HepG2 (cell line): ENCODE measurements at regions not wholly inside any gene's neighbourhood (a gene's known extent, or its start where the extent isn't known, plus 50 kb on each side); places are given as distances from the start of the nearest gene placed in this dataset.

Experiments
- ATAC-seq: fragments of 200-7000 bp; cut with Tn5 transposase; 3 replicates; pipeline ENCODE4 v1.9.1; 2020; ENCODE audit warnings: mild to moderate bottlenecking, moderate library complexity
- BruUV-seq: library from RNA; stranded (reverse); fragments of 400-500 nt; replicated peaks from 2 replicates; lab custom pipeline; 2021; lab: Mats Ljungman, UMichigan
- CTCF ChIA-PET: fragments of 300-600 bp; formaldehyde crosslinking; extraction: SDS; loops from one replicate; lab custom pipeline; 2021; ENCODE audit warnings: low total read pairs, inconsistent platforms, low intra/inter-chr PET ratio; lab: Yijun Ruan, JAX
- POLR2A ChIA-PET: fragments of 350-600 bp; sonication (Branson Sonifier 250); formaldehyde crosslinking; loops from one replicate; lab custom pipeline; 2020; ENCODE audit warnings: antibody characterized with exemption, inconsistent platforms; lab: Yijun Ruan, JAX
- DNase-seq: peaks from one replicate; pipeline ENCODE4 v3.0.0-alpha.2; 2015; ENCODE audit warnings: low spot score
- FAIRE-seq: peaks from 3 replicates; lab custom pipeline; 2011; peaks lifted over from hg19 to GRCh38; lab: Jason Lieb, UNC
- H2AFZ ChIP-seq: one replicate; pipeline ENCODE4 v1.6.1; 2011; ENCODE audit warnings: low read length, inconsistent platforms
- H3K27ac ChIP-seq: fragments of 300-600 bp; 3 replicates; pipeline ENCODE4 v1.8.0; 2011; ENCODE audit warnings: mixed run types, mild to moderate bottlenecking, mixed read lengths, low read length, inconsistent platforms; ENCODE audit not compliant: insufficient read depth; ENCODE audit errors: extremely low read length
- H3K27me3 ChIP-seq, 2 experiments: fragments of 200-600 bp in 1 of 2; 2 replicates in 1 of 2; 3 replicates in 1 of 2; pipeline versions ENCODE4 v1.6.0 to v1.8.0; 2011; ENCODE audit warnings: low read length in 2 of 2, mild to moderate bottlenecking in 2 of 2, moderate library complexity in 2 of 2, inconsistent platforms in 1 of 2; ENCODE audit not compliant: insufficient read depth in 2 of 2, control insufficient read depth in 1 of 2
- H3K36me3 ChIP-seq, 2 experiments: fragments of 200-600 bp in 1 of 2; replicated peaks in 1 of 2; 2 replicates in 1 of 2; 3 replicates in 1 of 2; pipeline versions ENCODE4 v1.5.1 to v1.8.0; 2011; ENCODE audit warnings: low read length in 2 of 2, inconsistent platforms in 1 of 2; ENCODE audit not compliant: insufficient read depth in 2 of 2, control insufficient read depth in 1 of 2
- H3K4me1 ChIP-seq: 2 replicates; pipeline ENCODE4 v1.5.1; 2012; ENCODE audit warnings: low read length, inconsistent platforms; ENCODE audit not compliant: insufficient read depth
- H3K4me2 ChIP-seq: 2 replicates; pipeline ENCODE4 v1.6.0; 2011; ENCODE audit warnings: low read depth, low read length, inconsistent platforms
- H3K4me3 ChIP-seq, 3 experiments: fragments of 200-600 bp in 1 of 3; sonication (generic), shearing (Covaris generic) in 1 of 3; replicated peaks in 1 of 3; 2 replicates each; pipeline ENCODE4 v1.5.1; 2011 to 2016; ENCODE audit warnings: low read length in 3 of 3, inconsistent platforms in 2 of 3, low read depth in 2 of 3, mild to moderate bottlenecking in 2 of 3, control low read depth in 1 of 3, mixed read lengths in 1 of 3; ENCODE audit not compliant: insufficient read depth in 1 of 3
- H3K79me2 ChIP-seq: one replicate; pipeline ENCODE4 v1.6.1; 2011; ENCODE audit warnings: low read length, inconsistent platforms; ENCODE audit not compliant: insufficient read depth
- H3K9ac ChIP-seq: 2 replicates; pipeline ENCODE4 v1.6.0; 2011; ENCODE audit warnings: mild to moderate bottlenecking, low read depth, low read length, inconsistent platforms; ENCODE audit not compliant: insufficient read depth
- H3K9me3 ChIP-seq: 2 replicates; pipeline ENCODE4 v1.5.1; 2012; ENCODE audit warnings: mild to moderate bottlenecking, low read length
- H4K20me1 ChIP-seq: 2 replicates; pipeline ENCODE4 v1.6.0; 2011; ENCODE audit warnings: inconsistent platforms, mild to moderate bottlenecking, low read length, moderate library complexity; ENCODE audit not compliant: insufficient read depth
- FOXA3 ChIP-seq: IDR thresholded peaks from 2 replicates; pipeline ENCODE4 v1.6.1; 2016; ENCODE audit warnings: missing genetic modification reagents, missing compliant biosample characterization
- HNF4A ChIP-seq: sonication (generic); formaldehyde crosslinking; IDR thresholded peaks from 2 replicates; pipeline ENCODE4 v1.4.0; 2020; ENCODE audit warnings: missing genetic modification reagents
- MAFF ChIP-seq: IDR thresholded peaks from 2 replicates; pipeline ENCODE4 v1.6.1; 2011; ENCODE audit warnings: low read depth, low read length, improper control_type of control experiment
- NFE2 ChIP-seq: sonication (generic); formaldehyde crosslinking; IDR thresholded peaks from 2 replicates; pipeline ENCODE4 v1.4.0; 2020; ENCODE audit warnings: missing genetic modification reagents
- RARA ChIP-seq: IDR thresholded peaks from 2 replicates; pipeline ENCODE4 v1.6.1; 2016; ENCODE audit warnings: missing genetic modification reagents, missing compliant biosample characterization
- RFXANK ChIP-seq: IDR thresholded peaks from 2 replicates; pipeline ENCODE4 v1.6.1; 2016
- SMARCE1 ChIP-seq: fragments of 450-650 bp; IDR thresholded peaks from 2 replicates; pipeline ENCODE4 v1.6.1; 2017; ENCODE audit warnings: borderline replicate concordance
- ZMAT3 ChIP-seq: sonication (generic); formaldehyde crosslinking; conservative IDR thresholded peaks from 2 replicates; pipeline ENCODE4 v1.7.0; 2021; ENCODE audit warnings: missing genetic modification reagents
- ZNF12 ChIP-seq: sonication (generic); formaldehyde crosslinking; IDR thresholded peaks from 2 replicates; pipeline ENCODE4 v1.5.0; 2020; ENCODE audit warnings: missing genetic modification reagents
- ZNF350 ChIP-seq: sonication (generic); formaldehyde crosslinking; IDR thresholded peaks from 2 replicates; pipeline ENCODE4 v1.4.0; 2020; ENCODE audit warnings: mild to moderate bottlenecking, low read depth, missing genetic modification reagents, borderline replicate concordance
- ZNF562 ChIP-seq: sonication (generic); formaldehyde crosslinking; IDR thresholded peaks from 2 replicates; pipeline ENCODE4 v1.8.0; 2022; ENCODE audit warnings: missing genetic modification reagents, borderline replicate concordance
- ZNF670 ChIP-seq: sonication (generic); formaldehyde crosslinking; IDR thresholded peaks from 2 replicates; pipeline ENCODE4 v1.8.0; 2022; ENCODE audit warnings: mild to moderate bottlenecking, missing genetic modification reagents, borderline replicate concordance
- ZNF713 ChIP-seq: sonication (generic); formaldehyde crosslinking; IDR thresholded peaks from 2 replicates; pipeline ENCODE4 v1.4.0; 2020; ENCODE audit warnings: mild to moderate bottlenecking, missing genetic modification reagents
- ZNF773 ChIP-seq: sonication (generic); formaldehyde crosslinking; IDR thresholded peaks from 2 replicates; pipeline ENCODE4 v1.4.0; 2020; ENCODE audit warnings: missing genetic modification reagents, borderline replicate concordance
- ZNF776 ChIP-seq: sonication (generic); formaldehyde crosslinking; IDR thresholded peaks from 2 replicates; pipeline ENCODE4 v1.4.0; 2020; ENCODE audit warnings: mild to moderate bottlenecking, missing genetic modification reagents
- ZNF891 ChIP-seq: sonication (generic); formaldehyde crosslinking; IDR thresholded peaks from 2 replicates; pipeline ENCODE4 v1.5.0; 2020; ENCODE audit warnings: mild to moderate bottlenecking, missing genetic modification reagents
- WGBS: methylation state at CpG from one replicate; pipeline ENCODE4 v1.1.6; 2017; ENCODE audit warnings: low lambda C conversion rate; 5-methylcytosine and 5-hydroxymethylcytosine counted together
- in situ Hi-C: cut with HindIII; loops from 2 replicates; pipeline ENCODE4 v1.10.0; 2017; ENCODE audit warnings: low pct_unique_long_range_greater_than_20kb; ENCODE audit not compliant: extremely low pct_ligation_motif_present
- intact Hi-C: fragments of 100-400 bp; cut with micrococcal nuclease; formaldehyde crosslinking; loops from one replicate; pipeline ENCODE4 v1.10.0; 2022; ENCODE audit not compliant: unreplicated experiment
- TF ChIP-seq, protein P1 (sequence below): sonication (generic); formaldehyde crosslinking; IDR thresholded peaks from 2 replicates; pipeline ENCODE4 v1.9.0; 2021; ENCODE audit warnings: missing genetic modification reagents, borderline replicate concordance
- TF ChIP-seq, protein P2 (sequence below): fragments of 450-650 bp; IDR thresholded peaks from 2 replicates; pipeline ENCODE4 v1.6.1; 2017
- TF ChIP-seq, protein P3 (sequence below): sonication (generic); formaldehyde crosslinking; IDR thresholded peaks from 2 replicates; pipeline ENCODE4 v1.4.0; 2020; ENCODE audit warnings: mild to moderate bottlenecking, missing genetic modification reagents, borderline replicate concordance

GRCh38 chrX:20374900-20375438, 108.3 kb upstream of the RPS6KA3 start:
- FAIRE-seq (peak; percentile 88), ATAC-seq (peak; percentile 65), DNase-seq (peak; percentile 59)
- ChIA-PET CTCF (no interaction called here), POLR2A (interaction anchor here (0.6 to 1.4 kb wide), 2 partner anchors 12 to 14 kb away, joined by 5 to 6 read pairs; no protein-coding TSS in a partner anchor)
- in situ Hi-C loops (no loop called here), intact Hi-C loops (no loop called here)
- peaks cover 67% of the 10 kb centered on the region for H3K4me1 ChIP-seq
- 57% methylated on average over 4 of the region's 4 CpGs for whole genome bisulfite sequencing
- H3K36me3 ChIP-seq: no peaks in the 10 kb centered on the region
- H3K9me3 ChIP-seq: no peaks in the 10 kb centered on the region
- H4K20me1 ChIP-seq: no peaks in the 10 kb centered on the region
- H3K27me3 ChIP-seq: no peaks in the 10 kb centered on the region
- no peak overlapping the region for H3K9ac ChIP-seq
- H3K4me3 ChIP-seq: no peak overlapping the region
- H2AFZ ChIP-seq: no peak overlapping the region
- H3K27ac ChIP-seq: peak overlapping the region; percentile 33
- BruUV-seq: no TSS peak
- no peak overlapping the region for H3K4me2 ChIP-seq
- no peaks in the 10 kb centered on the region for H3K79me2 ChIP-seq
- TF ChIP-seq FOXA3 (CRISPR knock-in tag) (peak; percentile 77), ZNF670 (no peak), RARA (CRISPR knock-in tag) (peak; percentile 37; the same call in 1 of the 2 replicates), HNF4A (CRISPR knock-in tag) (0 out of 2 replicates have a peak, but pooled peaks have one; percentile 8), ZNF773 (CRISPR knock-in tag) (no peak), ZMAT3 (CRISPR knock-in tag) (no peak), ZNF350 (no peak), ZNF776 (CRISPR knock-in tag) (no peak), ZNF12 (CRISPR knock-in tag) (no peak), ZNF562 (no peak), SMARCE1 (no peak), ZNF891 (CRISPR knock-in tag) (no peak), ZNF713 (CRISPR knock-in tag) (no peak), RFXANK (CRISPR knock-in tag) (no peak), NFE2 (CRISPR knock-in tag) (no peak), MAFF (peak; percentile 91)
- TF ChIP-seq, protein P1, sequence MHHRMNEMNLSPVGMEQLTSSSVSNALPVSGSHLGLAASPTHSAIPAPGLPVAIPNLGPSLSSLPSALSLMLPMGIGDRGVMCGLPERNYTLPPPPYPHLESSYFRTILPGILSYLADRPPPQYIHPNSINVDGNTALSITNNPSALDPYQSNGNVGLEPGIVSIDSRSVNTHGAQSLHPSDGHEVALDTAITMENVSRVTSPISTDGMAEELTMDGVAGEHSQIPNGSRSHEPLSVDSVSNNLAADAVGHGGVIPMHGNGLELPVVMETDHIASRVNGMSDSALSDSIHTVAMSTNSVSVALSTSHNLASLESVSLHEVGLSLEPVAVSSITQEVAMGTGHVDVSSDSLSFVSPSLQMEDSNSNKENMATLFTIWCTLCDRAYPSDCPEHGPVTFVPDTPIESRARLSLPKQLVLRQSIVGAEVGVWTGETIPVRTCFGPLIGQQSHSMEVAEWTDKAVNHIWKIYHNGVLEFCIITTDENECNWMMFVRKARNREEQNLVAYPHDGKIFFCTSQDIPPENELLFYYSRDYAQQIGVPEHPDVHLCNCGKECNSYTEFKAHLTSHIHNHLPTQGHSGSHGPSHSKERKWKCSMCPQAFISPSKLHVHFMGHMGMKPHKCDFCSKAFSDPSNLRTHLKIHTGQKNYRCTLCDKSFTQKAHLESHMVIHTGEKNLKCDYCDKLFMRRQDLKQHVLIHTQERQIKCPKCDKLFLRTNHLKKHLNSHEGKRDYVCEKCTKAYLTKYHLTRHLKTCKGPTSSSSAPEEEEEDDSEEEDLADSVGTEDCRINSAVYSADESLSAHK (CRISPR knock-in tag): no peak
- TF ChIP-seq, protein P2, sequence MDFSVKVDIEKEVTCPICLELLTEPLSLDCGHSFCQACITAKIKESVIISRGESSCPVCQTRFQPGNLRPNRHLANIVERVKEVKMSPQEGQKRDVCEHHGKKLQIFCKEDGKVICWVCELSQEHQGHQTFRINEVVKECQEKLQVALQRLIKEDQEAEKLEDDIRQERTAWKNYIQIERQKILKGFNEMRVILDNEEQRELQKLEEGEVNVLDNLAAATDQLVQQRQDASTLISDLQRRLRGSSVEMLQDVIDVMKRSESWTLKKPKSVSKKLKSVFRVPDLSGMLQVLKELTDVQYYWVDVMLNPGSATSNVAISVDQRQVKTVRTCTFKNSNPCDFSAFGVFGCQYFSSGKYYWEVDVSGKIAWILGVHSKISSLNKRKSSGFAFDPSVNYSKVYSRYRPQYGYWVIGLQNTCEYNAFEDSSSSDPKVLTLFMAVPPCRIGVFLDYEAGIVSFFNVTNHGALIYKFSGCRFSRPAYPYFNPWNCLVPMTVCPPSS: no peak
- TF ChIP-seq, protein P3, sequence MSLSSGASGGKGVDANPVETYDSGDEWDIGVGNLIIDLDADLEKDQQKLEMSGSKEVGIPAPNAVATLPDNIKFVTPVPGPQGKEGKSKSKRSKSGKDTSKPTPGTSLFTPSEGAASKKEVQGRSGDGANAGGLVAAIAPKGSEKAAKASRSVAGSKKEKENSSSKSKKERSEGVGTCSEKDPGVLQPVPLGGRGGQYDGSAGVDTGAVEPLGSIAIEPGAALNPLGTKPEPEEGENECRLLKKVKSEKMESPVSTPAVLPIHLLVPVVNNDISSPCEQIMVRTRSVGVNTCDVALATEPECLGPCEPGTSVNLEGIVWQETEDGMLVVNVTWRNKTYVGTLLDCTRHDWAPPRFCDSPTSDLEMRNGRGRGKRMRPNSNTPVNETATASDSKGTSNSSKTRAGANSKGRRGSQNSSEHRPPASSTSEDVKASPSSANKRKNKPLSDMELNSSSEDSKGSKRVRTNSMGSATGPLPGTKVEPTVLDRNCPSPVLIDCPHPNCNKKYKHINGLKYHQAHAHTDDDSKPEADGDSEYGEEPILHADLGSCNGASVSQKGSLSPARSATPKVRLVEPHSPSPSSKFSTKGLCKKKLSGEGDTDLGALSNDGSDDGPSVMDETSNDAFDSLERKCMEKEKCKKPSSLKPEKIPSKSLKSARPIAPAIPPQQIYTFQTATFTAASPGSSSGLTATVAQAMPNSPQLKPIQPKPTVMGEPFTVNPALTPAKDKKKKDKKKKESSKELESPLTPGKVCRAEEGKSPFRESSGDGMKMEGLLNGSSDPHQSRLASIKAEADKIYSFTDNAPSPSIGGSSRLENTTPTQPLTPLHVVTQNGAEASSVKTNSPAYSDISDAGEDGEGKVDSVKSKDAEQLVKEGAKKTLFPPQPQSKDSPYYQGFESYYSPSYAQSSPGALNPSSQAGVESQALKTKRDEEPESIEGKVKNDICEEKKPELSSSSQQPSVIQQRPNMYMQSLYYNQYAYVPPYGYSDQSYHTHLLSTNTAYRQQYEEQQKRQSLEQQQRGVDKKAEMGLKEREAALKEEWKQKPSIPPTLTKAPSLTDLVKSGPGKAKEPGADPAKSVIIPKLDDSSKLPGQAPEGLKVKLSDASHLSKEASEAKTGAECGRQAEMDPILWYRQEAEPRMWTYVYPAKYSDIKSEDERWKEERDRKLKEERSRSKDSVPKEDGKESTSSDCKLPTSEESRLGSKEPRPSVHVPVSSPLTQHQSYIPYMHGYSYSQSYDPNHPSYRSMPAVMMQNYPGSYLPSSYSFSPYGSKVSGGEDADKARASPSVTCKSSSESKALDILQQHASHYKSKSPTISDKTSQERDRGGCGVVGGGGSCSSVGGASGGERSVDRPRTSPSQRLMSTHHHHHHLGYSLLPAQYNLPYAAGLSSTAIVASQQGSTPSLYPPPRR (CRISPR knock-in tag): no peak
